Hindlimb muscle (tissue), 1 donor: ENCODE measurements at regions not wholly inside any gene's neighbourhood (a gene's known extent, or its start where the extent isn't known, plus 50 kb on each side); places are given as distances from the start of the nearest gene placed in this dataset.
"Not testable (repeated sequence)": the region's sequence is repeated elsewhere in the genome, so short reads cannot be mapped to it uniquely, and the experiment has no call there.

Experiments used
- DNase-seq: peaks from one replicate; pipeline ENCODE4 v3.0.0-alpha.2; 2013

DNA sequence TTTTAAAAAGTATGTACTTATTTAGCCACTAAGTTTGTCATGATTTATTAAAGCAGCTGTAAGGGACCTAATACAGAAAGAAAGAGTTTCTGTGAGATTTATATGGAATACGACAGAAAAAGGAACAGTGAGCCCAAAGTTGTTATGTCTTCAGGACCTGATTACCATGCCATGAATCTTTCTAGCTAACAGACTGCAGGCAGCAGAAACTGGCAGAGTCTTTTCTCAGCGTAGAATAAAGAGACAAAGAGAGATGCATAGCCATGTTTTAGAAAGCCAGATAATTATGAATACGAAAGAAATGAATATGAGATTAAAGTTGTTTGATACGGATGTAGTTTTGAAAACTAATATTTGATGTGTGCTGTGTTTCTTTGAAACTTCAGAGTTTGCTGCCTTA lies 624.1 kb upstream of the ADGRB3 start:
- no peak for DNase-seq

DNA sequence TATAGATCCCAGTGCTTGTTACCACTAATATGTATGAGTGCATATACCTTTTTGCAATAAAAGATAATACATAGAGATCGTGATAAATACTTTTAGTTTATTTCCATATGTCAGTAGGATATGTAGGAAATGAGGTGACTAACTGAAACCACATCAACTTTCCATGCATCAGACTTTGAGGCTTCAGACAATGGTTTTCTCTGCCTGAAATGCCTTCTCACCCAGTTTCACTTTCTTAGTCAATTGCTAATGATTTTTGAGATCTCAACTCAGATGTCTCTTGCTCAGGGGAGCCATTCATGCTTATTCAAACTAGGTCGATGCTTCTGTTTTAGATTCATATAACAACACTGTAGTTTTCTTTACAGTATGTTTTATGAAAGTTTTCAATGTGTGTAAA lies 626.6 kb upstream of the ADGRB3 start:
- no peak for DNase-seq

DNA sequence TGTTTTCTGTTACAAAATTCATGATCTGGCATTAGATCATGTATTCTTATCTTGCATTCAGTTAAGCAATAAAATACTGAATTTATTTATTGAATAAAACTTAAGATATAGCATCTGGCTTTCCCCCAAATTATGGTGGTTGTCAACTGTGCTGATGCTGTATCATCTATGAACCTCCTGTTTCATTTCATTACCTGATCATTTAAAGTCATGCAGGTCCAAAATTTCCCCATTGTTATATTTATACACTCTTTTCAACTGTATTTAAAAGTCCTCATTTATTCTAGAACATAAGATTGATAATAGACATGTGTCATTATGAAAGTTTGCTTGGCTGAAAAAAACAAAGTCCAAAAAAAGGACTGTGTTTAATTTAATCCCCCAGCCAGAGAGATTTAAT lies 627.4 kb upstream of the ADGRB3 start:
- no peak for DNase-seq

DNA sequence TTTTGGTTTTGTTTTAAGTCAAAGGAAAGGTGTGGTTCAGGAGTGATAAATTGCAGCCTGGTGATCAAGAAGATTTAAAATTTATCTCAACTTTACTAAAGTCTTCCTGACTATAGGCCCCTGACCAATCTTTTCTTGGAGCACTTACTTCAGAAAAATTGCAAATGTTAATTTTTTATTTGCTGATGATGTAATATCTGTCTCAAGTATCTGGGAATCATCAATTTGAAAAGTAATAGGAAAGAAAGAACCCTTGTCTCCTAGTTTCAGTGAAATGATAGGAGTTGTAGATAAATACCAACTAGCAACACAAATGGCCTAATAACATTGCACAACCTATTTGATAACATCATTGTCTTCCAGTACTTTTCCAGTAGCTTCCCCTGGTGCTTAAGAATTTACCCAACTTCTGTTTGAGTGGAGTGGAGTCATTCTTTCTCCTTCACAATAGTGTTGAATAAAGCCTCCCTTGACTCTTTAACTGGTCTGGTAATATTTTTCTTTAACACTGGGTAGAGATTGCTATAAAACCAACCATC lies 648.3 kb upstream of the ADGRB3 start:
- DNase-seq = no peak

DNA sequence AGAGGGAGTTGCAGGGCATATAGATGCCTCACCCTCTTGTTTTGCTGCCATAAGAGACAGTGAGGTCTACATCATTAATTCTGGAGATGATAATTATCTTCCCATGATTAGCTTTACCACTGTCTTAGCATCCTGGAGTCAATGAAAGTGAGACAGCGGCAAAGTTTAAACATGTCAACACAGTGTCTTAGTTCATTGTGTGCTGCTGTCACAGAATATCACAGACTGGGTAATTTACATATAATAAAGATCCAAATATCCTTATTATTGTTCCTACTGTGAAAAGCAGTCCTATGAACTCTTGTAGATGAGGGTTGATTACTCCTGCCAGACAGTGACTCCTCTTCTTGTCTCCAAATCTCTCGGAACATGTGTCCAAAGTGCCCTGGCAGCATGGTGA lies 658.6 kb upstream of the ADGRB3 start:
- no peak for DNase-seq

DNA sequence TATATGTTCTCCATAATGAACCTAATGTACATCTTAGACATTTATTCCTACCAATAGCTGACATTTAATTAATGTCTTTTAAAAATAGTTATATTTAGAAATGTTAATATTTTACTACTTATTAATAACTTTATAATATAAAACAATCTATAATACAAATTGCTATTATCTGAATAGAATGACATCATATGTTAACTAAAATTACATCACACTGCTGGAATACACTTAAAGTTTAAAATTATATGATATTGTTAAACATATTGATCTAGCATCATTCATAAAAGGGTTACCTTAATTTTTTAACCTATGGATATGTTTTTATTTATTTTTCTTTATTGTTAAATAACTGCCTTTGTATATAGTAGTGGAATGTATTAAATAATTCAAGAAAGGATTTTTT lies 660.2 kb upstream of the ADGRB3 start:
- DNase-seq = no peak

DNA sequence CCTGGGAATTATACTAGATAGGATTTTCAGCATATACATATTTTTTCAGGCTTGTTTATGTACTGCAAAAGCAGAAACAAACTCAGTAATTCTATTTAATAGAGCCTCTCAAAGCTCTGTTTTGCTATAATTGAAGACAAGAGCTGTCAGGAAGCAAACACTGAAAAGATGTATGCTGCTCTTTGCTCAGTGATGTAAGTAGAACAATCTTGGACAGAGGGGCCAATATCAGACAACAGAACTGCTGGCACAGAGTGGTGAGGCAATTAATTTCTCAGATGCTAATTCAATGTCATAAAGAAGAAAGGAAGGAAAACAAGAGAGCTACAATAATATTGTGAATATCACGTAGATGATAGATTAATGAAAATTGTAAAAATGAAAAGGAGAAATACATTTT lies 663.3 kb upstream of the ADGRB3 start:
- DNase-seq = no peak

DNA sequence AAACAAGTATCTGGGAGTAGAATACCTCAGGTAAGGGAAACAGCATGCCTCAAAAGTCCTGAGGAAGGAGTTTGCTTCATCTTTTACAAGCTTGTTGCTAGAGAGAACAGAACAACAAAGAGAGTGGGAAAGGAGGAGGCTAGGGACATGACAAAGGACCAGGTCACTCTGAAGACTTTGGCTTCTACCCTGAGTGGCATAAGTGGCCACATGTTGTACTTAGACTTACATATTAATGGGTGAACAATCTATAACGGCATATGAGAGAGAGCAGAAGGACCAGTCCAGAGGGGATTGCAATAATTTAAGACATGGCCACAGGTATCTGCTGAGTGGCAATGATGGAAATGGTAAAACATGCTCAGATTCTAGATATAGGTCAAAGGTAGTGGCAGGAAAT lies 668.3 kb upstream of the ADGRB3 start:
- no peak for DNase-seq

DNA sequence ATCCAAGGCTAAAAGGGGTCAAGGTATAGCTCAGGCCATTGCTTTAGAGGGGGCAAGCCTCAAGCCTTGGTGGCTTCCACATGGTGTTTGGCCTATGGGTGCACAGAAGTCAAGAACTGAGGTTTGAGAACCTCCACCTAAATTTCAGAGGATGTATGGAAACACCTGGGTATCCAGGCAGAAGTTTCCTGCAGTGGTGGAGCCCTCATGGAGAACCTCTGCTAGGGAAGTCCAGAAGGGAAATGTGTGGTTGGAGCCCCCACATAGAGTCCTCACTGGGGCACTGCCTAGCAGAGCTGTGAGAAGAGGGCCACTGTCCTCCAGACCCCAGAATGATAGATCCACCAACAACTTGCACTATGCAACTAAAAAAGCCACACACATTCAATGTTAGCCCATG lies 678.7 kb upstream of the ADGRB3 start:
- no peak for DNase-seq

DNA sequence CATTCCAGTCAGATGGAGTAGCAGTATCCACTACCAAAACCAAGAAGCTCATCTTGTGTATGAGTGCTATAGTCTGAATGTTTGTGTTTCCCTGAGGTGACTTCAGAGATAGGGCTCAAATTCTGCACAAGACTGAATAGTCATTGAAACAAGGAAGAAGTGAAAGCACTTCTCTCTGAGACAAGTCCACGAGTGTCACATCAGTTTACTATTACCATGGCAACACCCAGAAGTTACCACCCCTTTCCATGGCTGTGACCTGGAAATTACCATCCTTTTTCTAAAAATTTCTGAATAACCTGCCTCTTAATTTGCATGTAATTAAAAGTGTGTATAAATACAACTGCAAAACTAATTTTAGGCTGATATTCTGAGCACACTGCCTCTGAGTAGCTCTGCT lies 682.1 kb upstream of the ADGRB3 start:
- no peak for DNase-seq

DNA sequence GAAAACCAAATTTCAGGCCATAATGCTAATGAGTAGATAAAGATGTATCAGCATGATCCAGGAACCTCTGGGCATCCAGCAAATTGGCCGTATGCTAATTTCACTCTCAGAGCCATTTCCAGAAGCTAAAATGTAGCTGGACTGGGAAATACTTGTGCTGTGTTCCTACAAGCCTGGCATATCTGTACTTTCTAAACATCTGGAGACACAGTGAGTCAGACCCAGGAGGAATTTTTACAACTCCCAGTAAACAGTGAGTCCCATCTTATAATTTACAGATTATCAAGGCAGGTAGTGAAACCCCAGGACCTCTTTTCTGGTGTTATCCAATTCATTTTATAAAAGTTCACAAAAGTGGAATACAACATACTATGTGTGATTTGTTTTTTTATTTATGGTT lies 683.0 kb upstream of the ADGRB3 start:
- DNase-seq = no peak

DNA sequence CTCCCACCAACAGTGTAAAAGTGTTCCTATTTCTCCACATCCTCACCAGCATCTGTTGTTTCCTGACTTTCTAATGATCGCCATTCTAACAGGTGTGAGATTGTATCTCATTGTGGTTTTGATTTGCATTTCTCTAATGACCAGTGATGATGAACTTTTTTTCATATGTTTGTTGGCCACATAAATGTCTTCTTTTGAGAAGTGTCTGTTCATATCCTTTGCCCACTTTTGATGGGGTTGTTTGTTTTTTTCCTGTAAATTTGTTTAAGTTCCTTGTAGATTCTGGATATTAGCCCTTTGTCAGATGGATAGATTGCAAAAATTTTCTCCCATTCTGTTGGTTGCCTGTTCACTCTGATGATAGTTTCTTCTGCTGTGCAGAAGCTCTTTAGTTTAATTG lies 687.3 kb upstream of the ADGRB3 start:
- DNase-seq = not testable (repeated sequence)

DNA sequence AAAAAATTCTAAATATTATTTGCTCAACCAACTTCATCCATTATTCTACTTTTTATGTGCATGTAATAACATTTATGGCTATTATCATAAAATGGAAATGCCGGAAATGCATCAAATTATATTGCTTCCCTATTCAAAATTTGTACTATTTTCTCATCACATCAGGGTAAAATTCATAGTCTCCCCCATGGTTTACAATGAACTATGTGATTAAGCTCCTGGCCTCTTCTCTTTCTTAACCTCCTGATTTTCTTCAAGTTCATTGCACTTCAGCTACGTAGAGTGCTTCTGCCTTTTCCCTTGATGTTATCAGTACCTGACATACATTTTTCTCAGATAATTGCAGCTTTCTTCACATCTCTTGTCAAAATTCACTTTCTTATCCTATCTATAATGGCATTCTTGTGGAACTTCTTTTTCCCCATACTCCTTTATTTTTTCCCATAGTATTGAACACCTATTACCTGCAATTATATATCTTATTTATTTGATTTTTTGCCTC lies 699.1 kb upstream of the ADGRB3 start:
- DNase-seq = no peak

DNA sequence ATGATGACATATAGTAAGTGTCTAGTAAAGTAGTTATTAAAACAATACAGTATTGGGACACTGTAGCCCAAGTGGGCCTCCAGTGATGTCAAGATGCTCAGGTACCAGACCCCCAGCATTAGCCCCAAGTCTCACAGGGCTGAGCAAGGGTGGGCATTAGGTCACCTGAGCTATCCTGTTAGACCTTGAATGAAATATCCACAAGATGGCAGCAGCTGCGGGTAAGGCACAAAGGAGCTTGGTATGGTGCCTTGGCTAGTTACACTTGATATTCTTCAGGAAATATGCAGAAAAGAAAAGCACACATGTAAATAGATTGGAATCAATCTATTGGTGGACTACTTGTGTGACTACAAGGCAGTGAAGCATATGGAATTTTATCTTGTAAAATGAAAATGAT lies 701.8 kb upstream of the ADGRB3 start:
- no peak for DNase-seq

DNA sequence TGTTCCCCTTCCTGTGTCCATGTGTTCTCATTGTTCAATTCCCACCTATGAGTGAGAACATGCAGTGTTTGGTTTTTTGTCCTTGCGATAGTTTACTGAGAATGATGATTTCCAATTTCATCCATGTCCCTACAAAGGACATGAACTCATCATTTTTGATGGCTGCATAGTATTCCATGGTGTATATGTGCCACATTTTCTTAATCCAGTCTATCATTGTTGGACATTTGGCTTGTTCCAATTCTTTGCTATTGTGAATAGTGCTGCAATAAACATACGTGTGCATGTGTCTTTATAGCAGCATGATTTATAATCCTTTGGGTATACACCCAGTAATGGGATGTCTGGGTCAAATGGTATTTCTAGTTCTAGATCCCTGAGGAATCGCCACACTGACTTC lies 712.5 kb upstream of the ADGRB3 start:
- DNase-seq = not testable (repeated sequence)

DNA sequence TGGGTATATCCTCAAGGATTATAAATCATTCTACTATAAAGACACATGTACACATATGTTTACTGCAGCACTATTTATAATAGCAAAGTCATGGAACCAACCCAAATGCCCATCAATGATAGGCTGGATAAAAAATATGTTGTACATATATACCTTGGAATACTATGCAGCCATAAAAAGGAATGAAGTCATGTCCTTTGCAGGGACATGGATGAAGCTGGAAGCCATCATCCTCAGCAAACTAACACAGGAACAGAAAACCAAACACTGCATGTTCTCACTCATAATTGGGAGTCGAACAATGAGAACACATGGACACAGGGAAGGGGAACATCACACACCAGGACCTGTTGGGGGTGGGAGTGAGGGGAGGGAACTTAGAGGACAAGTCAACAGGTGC lies 715.0 kb upstream of the ADGRB3 start:
- DNase-seq = not testable (repeated sequence)

DNA sequence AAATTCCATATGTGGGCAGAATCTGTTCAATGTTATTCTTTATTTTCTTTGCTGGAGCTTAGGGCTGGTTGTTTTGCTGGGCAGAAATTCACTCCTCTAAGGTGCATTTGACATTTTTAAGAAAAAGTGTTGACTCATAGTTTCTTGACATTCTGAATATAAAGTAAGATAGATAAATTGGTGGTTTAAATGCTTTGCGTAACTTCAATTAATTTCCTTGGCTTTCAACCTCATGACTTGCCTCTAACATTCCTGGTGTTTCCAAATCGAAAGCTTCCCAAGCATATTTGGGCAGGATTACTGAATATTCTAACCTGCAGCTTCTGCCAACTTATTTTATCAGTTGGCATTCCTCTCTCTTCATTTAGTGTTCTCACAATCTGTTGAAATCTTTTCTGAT lies 718.7 kb upstream of the ADGRB3 start:
- no peak for DNase-seq

DNA sequence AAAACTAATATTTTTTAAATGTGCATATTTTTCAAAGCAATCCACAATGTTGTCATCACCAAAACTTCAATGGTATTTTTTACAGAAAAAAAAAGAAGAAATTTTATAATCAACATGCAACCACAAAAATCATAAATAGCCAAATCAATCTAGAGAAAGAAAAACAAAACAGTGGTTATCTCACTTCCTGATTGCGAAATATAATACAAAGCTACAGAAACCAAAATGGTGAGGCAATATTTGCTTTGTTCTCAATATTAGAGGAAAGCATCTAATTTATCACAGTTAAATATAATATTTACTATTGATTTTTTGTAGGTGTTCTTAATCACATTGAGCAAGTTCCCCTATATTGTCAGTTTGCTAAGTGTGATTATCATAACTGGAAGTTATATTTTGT lies 720.7 kb upstream of the ADGRB3 start:
- DNase-seq = no peak

DNA sequence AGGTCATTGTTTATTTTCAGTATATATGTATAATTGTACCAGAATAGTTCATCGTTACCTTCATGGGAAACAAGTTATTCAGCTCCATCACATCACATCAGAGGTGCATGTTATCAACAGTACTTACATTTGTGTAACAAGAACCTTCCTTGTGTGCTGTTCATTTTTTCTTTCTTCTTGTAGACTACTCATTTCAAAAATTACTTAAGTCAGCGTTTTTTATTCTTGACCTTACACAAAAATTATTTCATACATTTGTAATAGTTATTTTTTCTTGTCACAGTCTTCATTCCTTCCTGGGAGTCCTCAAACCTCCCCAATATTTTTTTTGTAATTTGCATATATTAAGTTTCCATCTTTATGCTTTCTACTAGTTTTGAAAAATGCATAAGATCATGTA lies 725.7 kb upstream of the ADGRB3 start:
- DNase-seq = no peak

DNA sequence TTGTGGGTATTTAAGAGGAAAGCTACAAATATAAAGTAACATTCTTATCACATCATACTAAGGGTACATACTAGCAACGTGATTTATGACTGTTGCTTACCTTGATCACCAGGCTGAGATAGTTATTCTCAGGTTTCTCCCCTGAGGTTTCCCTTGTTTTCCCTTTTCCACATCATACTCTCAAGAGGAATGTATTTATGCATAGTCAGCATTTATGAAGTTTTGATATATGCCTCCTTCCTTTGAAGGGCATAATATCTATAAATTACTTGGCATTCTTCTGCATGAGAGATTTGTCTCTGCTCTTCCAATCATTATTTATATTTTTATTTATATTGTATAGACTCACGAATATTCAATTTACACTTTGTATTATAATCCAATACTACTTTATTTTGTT lies 726.7 kb upstream of the ADGRB3 start:
- DNase-seq = no peak

DNA sequence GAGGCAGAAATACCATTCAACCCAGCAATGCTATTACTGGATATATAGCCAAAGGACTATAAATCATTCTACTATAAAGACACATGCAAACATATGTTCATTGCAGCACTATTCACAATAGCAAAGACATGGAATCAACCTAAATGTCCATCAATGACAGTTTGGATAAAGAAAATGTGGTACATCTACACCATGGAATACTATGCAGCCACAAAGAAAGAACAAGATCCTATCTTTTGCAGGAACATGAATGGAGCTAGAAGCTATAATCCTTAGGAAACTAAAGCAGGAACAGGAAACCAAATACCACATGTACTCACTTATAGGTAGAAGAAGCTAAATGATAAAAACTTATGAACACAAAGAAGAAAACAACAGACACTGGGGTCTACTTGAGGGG lies 730.3 kb upstream of the ADGRB3 start:
- DNase-seq = not testable (repeated sequence)

DNA sequence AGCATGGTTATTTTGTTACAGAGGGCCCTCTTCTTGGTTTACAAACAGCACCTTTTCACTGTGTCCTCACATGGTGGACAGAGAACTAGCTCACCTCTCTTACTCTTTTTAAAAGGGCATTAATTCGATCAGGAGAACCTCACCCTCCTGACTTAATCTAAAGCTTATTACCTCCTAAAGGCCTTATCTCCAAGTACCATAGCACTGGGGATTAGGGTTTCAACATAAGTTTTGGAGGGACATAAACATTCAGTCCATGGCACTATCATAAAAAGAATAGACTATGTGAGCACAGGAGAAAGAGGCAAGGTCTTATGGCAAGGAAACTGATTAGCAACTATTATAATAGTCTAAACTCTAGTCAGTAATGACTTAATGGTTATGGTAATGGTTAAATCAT lies 736.2 kb upstream of the ADGRB3 start:
- DNase-seq = no peak

DNA sequence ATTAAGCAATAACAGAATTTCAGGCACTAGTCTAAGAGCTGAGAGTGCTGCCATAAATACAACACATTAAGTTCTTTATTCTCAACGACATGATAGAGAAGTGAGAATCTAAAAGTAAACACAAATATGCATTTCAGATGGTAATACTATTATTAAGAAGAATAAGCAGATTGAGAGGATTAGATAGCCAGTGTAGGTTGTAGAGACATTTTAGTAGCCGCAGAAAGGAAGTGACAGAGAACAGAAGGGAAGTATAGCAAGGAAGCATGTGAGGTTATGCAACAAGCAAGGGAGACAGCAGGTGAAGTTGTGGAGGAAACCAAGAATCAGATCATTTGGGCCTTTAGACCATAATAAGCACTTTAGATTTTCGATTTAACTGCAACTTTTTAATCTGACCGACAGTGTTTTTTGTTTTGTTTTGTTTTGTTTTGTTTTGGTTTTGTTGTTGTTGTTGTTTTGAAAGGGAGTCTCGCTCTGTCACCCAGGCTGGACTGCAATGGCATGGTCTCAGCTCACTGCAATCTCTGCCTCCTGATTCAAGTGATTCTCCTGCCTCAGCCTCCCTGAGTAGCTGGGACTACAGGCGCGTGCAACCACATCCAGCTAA lies 737.0 kb upstream of the ADGRB3 start:
- no peak for DNase-seq

DNA sequence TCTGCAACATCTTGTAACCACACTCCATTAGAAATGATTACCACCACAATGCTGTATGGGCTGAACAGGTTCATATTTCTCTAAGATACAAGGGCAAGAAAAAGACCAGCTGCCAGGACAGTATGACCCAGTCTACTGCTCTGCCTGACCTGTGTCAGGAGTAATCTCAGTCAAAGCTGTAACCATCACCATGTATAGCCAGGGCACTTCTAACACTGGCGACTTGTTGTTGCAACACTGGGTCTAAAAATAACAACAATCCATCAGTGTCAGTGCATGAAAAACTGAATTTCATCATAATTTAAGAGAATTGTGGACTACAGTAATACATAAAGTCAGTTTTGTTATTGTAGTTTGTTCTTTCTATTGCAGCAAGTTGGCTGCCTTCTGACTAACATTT lies 738.6 kb upstream of the ADGRB3 start:
- DNase-seq = no peak

DNA sequence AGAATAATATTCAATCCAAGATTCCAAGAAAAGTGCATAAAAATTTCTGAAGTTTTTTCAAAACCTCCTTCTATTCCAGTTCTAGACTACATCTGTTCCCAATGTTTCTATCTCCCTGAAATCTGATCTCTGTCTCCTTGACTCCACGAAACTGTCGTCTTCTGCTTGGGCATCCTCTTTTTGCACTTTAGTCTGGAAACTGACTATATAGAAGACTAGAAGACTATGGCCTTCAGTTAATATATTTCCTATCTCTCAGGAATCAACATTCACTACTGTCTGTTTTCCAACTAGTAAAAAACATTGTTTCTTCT lies 745.4 kb upstream of the ADGRB3 start:
- DNase-seq = no peak
